Nephron progenitor cell (in vitro differentiated cells): ENCODE measurements at regions not wholly inside any gene's neighbourhood (a gene's known extent, or its start where the extent isn't known, plus 50 kb on each side); places are given as distances from the start of the nearest gene placed in this dataset.

Experiments
- DNase-seq: peaks from one replicate; pipeline ENCODE4 v3.0.0; 2021
- H3K27ac Mint-ChIP-seq: 2 replicates; pipeline ENCODE4 v1.8.0; 2021; ENCODE audit warnings: mild to moderate bottlenecking, moderate library complexity, mixed read lengths
- H3K27me3 Mint-ChIP-seq: 2 replicates; pipeline ENCODE4 v1.8.0; 2021; ENCODE audit warnings: mild to moderate bottlenecking, low read depth, mixed read lengths; ENCODE audit not compliant: poor library complexity
- H3K36me3 Mint-ChIP-seq: 2 replicates; pipeline ENCODE4 v1.8.0; 2021; ENCODE audit warnings: low read depth, mixed read lengths
- H3K4me1 Mint-ChIP-seq: 2 replicates; pipeline ENCODE4 v1.8.0; 2021; ENCODE audit warnings: mixed read lengths
- H3K4me3 Mint-ChIP-seq: 2 replicates; pipeline ENCODE4 v1.8.0; 2021; ENCODE audit warnings: mild to moderate bottlenecking, moderate library complexity, mixed read lengths
- H3K9me3 Mint-ChIP-seq: 2 replicates; pipeline ENCODE4 v1.8.0; 2021; ENCODE audit warnings: mild to moderate bottlenecking, moderate library complexity, mixed read lengths
- CTCF ChIP-seq: fragments of 200-600 bp; sonication (generic); IDR thresholded peaks from 2 replicates; pipeline ENCODE4 v1.5.0; 2021; ENCODE audit warnings: antibody characterized with exemption

GRCh38 chr10:55274367-55274766 lies 473.3 kb upstream of the PCDH15 start:
- H3K9me3 Mint-ChIP-seq, result no peaks in the 10 kb centered on the region

GRCh38 chr10:55273946-55274345 lies 472.9 kb upstream of the PCDH15 start:
- TF ChIP-seq CTCF, result no peak
- Mint-ChIP-seq H3K4me1 (no peaks in the 10 kb centered on the region), H3K36me3 (no peaks in the 10 kb centered on the region), H3K27me3 (no peaks in the 10 kb centered on the region), H3K27ac (no peak overlapping the region), H3K9me3 (no peaks in the 10 kb centered on the region), H3K4me3 (no peak overlapping the region)
- DNase-seq, result no peak

More at GRCh38 chr10:55274367-55274766, 473.3 kb upstream of the PCDH15 start:
- Mint-ChIP-seq H3K27me3 (no peaks in the 10 kb centered on the region), H3K27ac (no peak overlapping the region), H3K36me3 (no peaks in the 10 kb centered on the region), H3K4me3 (no peak overlapping the region), H3K4me1 (no peaks in the 10 kb centered on the region)
- TF ChIP-seq CTCF, result no peak
- no peak for DNase-seq

GRCh38 chr10:55272886-55273285 lies 471.9 kb upstream of the PCDH15 start:
- no peak for TF ChIP-seq CTCF
- no peaks in the 10 kb centered on the region for H3K27me3 Mint-ChIP-seq
- H3K4me3 Mint-ChIP-seq, result no peak overlapping the region
- no peaks in the 10 kb centered on the region for H3K9me3 Mint-ChIP-seq
- H3K4me1 Mint-ChIP-seq, result no peaks in the 10 kb centered on the region
- no peaks in the 10 kb centered on the region for H3K36me3 Mint-ChIP-seq
- DNase-seq, result no peak
- no peak overlapping the region for H3K27ac Mint-ChIP-seq

GRCh38 chr10:55266797-55267196 lies 465.8 kb upstream of the PCDH15 start:
- H3K4me3 Mint-ChIP-seq, result no peak overlapping the region
- H3K27me3 Mint-ChIP-seq, result no peaks in the 10 kb centered on the region
- no peaks in the 10 kb centered on the region for H3K4me1 Mint-ChIP-seq
- no peaks in the 10 kb centered on the region for H3K36me3 Mint-ChIP-seq
- DNase-seq, result no peak
- no peak overlapping the region for H3K27ac Mint-ChIP-seq
- no peaks in the 10 kb centered on the region for H3K9me3 Mint-ChIP-seq
- TF ChIP-seq CTCF, result no peak

GRCh38 chr10:55263327-55263726 lies 462.3 kb upstream of the PCDH15 start:
- DNase-seq, result no peak
- TF ChIP-seq CTCF, result no peak
- H3K36me3 Mint-ChIP-seq, result no peaks in the 10 kb centered on the region
- H3K9me3 Mint-ChIP-seq, result no peaks in the 10 kb centered on the region
- no peaks in the 10 kb centered on the region for H3K27me3 Mint-ChIP-seq
- no peak overlapping the region for H3K4me3 Mint-ChIP-seq
- H3K27ac Mint-ChIP-seq, result no peak overlapping the region
- H3K4me1 Mint-ChIP-seq, result no peaks in the 10 kb centered on the region

- Mint-ChIP-seq H3K4me1 (no peaks in the 10 kb centered on the region), H3K4me3 (no peak overlapping the region), H3K36me3 (no peaks in the 10 kb centered on the region), H3K9me3 (no peaks in the 10 kb centered on the region), H3K27ac (no peak overlapping the region), H3K27me3 (no peaks in the 10 kb centered on the region)
- TF ChIP-seq CTCF, result no peak
- DNase-seq, result no peak
These were observed 441.5 kb upstream of the PCDH15 start for GRCh38 chr10:55242544-55242943.
